NB4 (cell line): ENCODE measurements at regions not wholly inside any gene's neighbourhood (a gene's known extent, or its start where the extent isn't known, plus 50 kb on each side); places are given as distances from the start of the nearest gene placed in this dataset.

Experiments used
- CTCF ChIP-seq: IDR thresholded peaks from one replicate; pipeline ENCODE4 v1.5.1; 2012; ENCODE audit warnings: low read depth, low read length
- MAX ChIP-seq: IDR thresholded peaks from 2 replicates; pipeline ENCODE4 v1.6.1; 2011; ENCODE audit warnings: low read depth, low read length
- MYC ChIP-seq: IDR thresholded peaks from 2 replicates; pipeline ENCODE4 v1.6.1; 2011; ENCODE audit warnings: low read depth, low read length
- POLR2A ChIP-seq: IDR thresholded peaks from 2 replicates; pipeline ENCODE4 v1.6.1; 2011; ENCODE audit warnings: mild to moderate bottlenecking; ENCODE audit not compliant: insufficient read length; ENCODE audit errors: extremely low read depth

- TF ChIP-seq CTCF (no peak), MAX (no peak), POLR2A (no peak), MYC (no peak)
Observed at GRCh38 chr3:148366743-148367410, 330.8 kb upstream of the AGTR1 start.
